Left cardiac atrium (tissue), 4 donors: ENCODE measurements at regions not wholly inside any gene's neighbourhood (a gene's known extent, or its start where the extent isn't known, plus 50 kb on each side); places are given as distances from the start of the nearest gene placed in this dataset.

Experiments
- ATAC-seq, 2 donors: fragments of 200-7000 bp; cut with Tn5 transposase; one replicate each; pipeline ENCODE4 v1.9.1; 2020; ENCODE audit warnings: mild to moderate bottlenecking in 2 of 2, moderate library complexity in 2 of 2
- DNase-seq: peaks from one replicate; pipeline ENCODE4 v3.0.0-alpha.2; 2020
- intact Hi-C, 2 donors: fragments of 100-400 bp; cut with DNase I; formaldehyde crosslinking; loops; one replicate each; pipeline versions ENCODE4 v1.14.1 to v1.15.1; 2022 to 2023
- donor health status: DM: no; HTN: yes; CAD: no.
- donor health status: DM: no; HTN: yes; CAD: no; lungs with severe emphysema.
- donor health status: DM: yes; HTN: yes; CAD: no.
- donor health status: Dilated cardiomyopathy.

DNA sequence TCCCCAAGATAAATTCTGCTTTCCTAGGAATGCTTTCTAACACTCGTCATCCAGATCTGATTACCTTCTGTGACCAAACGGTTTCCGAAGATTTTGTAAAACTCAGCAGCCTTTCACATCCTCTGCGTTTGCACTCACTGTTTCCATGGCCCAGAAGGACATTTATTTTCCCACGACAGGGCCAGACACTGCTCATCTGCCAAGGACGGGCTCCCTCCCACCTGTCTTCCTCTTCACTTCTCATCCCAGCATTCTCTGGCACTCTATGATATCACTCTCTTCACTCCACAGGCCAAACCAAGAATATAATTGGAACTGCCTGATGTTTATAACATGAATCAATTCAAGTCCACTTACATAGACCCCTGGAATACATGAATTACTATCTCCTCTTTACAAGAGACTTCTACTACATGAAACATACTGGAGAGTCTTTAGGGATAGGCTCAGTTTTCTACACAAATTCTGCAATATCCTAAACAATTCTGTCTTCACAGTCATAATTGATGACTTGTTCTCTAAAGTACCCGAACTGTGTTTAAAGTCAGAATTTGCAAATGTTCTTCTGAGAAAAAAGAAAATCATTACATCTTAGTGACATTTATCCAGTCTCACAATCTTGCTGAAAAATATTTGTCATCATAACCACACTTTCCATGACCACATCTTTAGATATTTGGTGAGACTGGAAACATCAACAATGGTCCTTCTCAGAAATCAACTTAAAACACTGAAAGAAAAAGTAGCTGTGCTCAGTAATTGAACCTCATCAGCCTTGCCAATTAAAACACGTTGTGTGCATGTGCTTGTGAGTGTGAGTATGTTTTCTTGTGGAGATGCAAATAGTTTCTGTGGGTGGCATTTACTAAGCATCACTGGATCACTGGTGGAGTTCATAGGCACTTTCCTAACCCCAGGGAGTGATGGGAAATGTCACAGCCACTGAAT lies 79.5 kb upstream of the PRSS58 start:
- DNase-seq: no peak
- ATAC-seq: no peak
- intact Hi-C loops: no loop called here

DNA sequence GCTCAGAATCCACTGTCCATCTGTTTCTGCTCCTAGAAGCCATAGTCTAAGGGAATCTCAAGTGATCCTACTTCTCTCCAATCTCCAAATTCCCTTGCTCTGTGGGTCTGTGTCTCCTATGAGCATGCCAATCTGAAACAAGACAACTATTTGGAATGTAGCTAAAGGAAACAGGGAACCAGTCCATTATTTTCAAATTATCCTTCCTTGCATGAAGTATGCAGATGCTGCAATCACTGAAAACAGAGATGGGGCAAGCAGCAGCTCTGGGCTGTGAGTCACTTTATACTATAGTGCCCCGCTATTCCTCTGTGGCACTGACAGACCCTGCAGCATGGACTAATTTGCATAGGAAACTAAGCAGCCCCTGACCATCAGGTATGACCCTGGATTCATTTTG lies 76.9 kb upstream of the PRSS58 start:
- ATAC-seq (no peak), DNase-seq (no peak)
- intact Hi-C loops: no loop called here

- peak in 1 of 2 donors; percentile 27 for ATAC-seq
- intact Hi-C loops: no loop called here
- DNase-seq: no peak
Observed at GRCh38 chr7:142334236-142334635, 76.4 kb upstream of the PRSS58 start.

DNA sequence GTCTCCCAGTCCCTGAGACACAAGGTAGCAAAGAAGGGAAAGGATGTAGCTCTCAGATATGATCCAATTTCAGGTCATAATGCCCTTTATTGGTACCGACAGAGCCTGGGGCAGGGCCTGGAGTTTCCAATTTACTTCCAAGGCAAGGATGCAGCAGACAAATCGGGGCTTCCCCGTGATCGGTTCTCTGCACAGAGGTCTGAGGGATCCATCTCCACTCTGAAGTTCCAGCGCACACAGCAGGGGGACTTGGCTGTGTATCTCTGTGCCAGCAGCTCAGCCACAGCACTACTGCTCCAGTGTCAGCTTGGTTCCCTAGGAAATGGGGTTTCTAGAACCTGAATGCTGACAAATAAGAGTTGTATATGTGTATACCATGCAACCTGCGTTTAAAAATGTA lies 74.6 kb upstream of the PRSS58 start:
- DNase-seq: no peak
- intact Hi-C loops: no loop called here
- no peak for ATAC-seq

DNA sequence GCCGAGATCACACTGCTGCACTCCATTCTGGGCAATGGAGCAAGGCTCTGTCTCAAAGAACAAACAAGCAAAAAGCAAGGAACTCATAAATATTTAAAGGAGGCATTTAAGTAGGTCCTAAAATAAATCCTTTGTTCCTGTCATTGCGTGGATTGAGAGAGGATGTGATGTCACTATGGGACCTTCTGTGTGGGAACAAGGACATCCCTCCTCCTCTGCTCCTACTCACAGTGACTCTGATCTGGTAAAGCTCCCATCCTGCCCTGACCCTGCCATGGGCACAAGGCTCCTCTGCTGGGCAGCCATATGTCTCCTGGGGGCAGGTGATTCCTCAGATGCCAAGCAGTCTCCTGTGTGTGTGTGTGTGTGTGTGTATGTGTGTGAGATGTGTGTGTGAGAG lies 74.1 kb upstream of the PRSS58 start:
- intact Hi-C loops: no loop called here
- DNase-seq (no peak), ATAC-seq (no peak)

- intact Hi-C loops: no loop called here
- no peak for ATAC-seq
- DNase-seq: no peak
Observed at GRCh38 chr7:142329062-142329790, 71.4 kb upstream of the PRSS58 start.

DNA sequence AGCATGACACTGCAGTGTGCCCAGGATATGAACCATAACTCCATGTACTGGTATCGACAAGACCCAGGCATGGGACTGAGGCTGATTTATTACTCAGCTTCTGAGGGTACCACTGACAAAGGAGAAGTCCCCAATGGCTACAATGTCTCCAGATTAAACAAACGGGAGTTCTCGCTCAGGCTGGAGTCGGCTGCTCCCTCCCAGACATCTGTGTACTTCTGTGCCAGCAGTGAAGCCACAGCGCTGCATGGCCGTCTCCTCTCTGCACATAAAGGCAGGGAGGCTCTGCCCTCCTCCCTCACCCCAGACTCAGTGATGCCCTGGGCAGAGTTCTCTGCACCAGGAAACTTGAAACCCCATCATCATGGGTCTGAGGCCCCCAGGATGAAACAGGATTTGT lies 70.7 kb upstream of the PRSS58 start:
- ATAC-seq (no peak), DNase-seq (no peak)
- intact Hi-C loops: no loop called here

- no peak for ATAC-seq
- no peak for DNase-seq
- intact Hi-C loops: no loop called here
Observed at GRCh38 chr7:142327628-142328405, 70.0 kb upstream of the PRSS58 start.

- ATAC-seq (peak in 1 of 2 donors; percentile 21), DNase-seq (no peak)
- intact Hi-C loops: no loop called here
Observed at GRCh38 chr7:142323706-142324105, 65.8 kb upstream of the PRSS58 start.

DNA sequence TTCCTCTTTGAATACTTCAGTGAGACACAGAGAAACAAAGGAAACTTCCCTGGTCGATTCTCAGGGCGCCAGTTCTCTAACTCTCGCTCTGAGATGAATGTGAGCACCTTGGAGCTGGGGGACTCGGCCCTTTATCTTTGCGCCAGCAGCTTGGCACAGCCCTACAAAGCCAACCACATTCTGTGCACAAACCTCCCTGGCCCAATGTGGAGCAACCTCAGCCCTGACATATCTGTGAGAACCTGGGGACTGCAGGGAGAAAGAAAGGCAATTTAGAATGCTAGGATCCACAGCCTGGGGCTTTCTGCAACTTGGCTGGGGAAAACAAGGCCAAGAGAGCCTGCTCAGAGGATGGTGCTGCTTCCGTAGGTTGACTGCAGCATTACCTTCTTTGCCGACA lies 63.5 kb upstream of the PRSS58 start:
- DNase-seq: no peak
- intact Hi-C loops: no loop called here
- ATAC-seq: no peak

DNA sequence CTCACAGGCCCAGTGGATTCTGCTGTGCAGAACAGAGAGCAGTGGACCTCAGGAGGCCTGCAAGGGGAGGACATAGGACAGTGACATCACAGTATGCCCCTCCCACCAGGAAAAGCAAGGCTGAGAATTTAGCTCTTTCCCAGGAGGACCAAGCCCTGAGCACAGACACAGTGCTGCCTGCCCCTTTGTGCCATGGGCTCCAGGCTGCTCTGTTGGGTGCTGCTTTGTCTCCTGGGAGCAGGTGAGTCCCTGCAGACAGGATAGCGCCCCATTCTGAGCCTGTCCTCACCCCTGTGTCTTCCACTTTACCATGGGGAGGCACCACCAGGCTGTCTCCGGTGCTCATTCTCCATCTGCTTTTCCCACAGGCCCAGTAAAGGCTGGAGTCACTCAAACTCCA lies 63.0 kb upstream of the PRSS58 start:
- DNase-seq (no peak), ATAC-seq (no peak)
- intact Hi-C loops: no loop called here

- ATAC-seq (no peak), DNase-seq (no peak)
- intact Hi-C loops: no loop called here
Observed at GRCh38 chr7:142319970-142320369, 62.1 kb upstream of the PRSS58 start.

DNA sequence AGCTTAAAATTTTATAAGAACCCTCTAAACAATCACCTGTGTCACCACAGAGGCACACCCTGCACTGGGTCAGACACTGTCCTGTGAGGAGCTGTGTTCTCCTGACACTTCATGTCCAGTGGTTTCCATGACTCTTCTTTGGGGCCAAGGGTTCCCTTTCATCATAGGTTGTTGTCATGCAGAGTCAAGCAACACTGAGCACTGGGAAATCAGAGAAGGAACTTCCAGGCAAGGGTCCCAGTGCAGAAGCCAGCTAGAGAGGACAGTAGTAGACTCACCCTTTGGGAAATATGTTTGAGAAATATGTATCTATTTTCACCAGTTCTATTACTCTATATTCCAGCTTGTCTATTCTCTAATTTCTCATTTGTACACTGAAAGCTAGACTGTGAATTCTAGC lies 56.4 kb upstream of the PRSS58 start:
- no peak for ATAC-seq
- intact Hi-C loops: no loop called here
- DNase-seq: no peak

DNA sequence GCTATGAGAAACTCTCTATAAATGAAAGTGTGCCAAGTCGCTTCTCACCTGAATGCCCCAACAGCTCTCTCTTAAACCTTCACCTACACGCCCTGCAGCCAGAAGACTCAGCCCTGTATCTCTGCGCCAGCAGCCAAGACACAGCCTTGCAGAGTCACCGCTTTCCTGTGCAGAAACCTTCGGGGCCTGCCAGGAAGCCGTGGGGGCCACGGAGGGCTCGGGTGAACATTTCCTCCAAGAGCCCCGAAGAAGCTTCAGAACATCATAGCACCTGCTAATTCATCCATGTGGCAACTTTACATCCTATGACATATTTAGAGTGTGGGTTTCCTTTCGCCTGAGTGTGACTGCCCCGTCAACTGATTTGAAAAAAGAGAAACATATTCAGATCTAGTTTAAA lies 55.7 kb upstream of the PRSS58 start:
- DNase-seq (no peak), ATAC-seq (no peak)
- intact Hi-C loops: no loop called here

- intact Hi-C loops: no loop called here
- peak in 1 of 2 donors; percentile 89 for ATAC-seq
- no peak for DNase-seq
Observed at GRCh38 chr7:142311876-142312275, 54.0 kb upstream of the PRSS58 start.

- intact Hi-C loops: loop anchor here in 1 of 2 donors (2.0 kb wide), 1 partner anchor 36 kb away; no protein-coding TSS in a partner anchor
- DNase-seq (no peak), ATAC-seq (no peak)
Observed at GRCh38 chr7:142308918-142309317, 51.1 kb upstream of the PRSS58 start.

GRCh38 chr7:142308326-142308725 lies 50.5 kb upstream of the PRSS58 start:
- ATAC-seq: no peak
- intact Hi-C loops: loop anchor here in 1 of 2 donors (2.0 kb wide), 1 partner anchor 36 kb away; no protein-coding TSS in a partner anchor

More at GRCh38 chr7:142308326-142308725, 50.5 kb upstream of the PRSS58 start:
- no peak for DNase-seq
